ENCODE measurements at regions not wholly inside any gene's neighbourhood (a gene's known extent, or its start where the extent isn't known, plus 50 kb on each side); places are given as distances from the start of the nearest gene placed in this dataset.

DNA sequence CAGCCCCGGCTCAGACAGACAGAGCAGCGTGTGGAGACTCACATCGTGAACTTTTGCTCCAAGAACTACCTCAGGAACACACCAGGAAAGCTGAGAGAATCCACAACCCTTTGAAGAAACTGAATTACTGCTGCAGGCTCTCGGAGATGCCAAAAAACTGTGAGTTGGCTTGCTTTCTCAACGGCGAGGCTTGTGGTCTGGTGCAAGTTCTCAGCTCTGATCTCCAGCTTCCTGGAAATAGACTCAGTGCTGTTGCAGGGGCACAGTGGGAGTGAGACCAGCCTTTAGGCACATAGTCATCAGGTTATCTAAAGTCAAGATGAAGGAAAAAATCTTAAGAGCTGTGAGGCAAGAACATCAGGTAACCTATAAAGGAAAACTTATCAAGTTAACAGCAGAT is 273.7 kb upstream of the LRATD1 start:
- TF ChIP-seq POLR2AphosphoS5 (IDR thresholded peaks at IDR 0.05; ENCODE audit: low read depth, low read length): no peak
- TF ChIP-seq POLR2A (IDR thresholded peaks at IDR 0.05; ENCODE audit: low read depth, low read length): no peak
- no peak for TF ChIP-seq POU2F2 (IDR thresholded peaks at IDR 0.05; ENCODE audit: low read depth, low read length)
- no peak for TF ChIP-seq PAX5 (IDR thresholded peaks at IDR 0.05; ENCODE audit: insufficient read depth, low read length, severe bottlenecking)
- no peak for TF ChIP-seq TAF1 (IDR thresholded peaks at IDR 0.05; ENCODE audit: low read depth, low read length)
